ENCODE measurements at regions not wholly inside any gene's neighbourhood (a gene's known extent, or its start where the extent isn't known, plus 50 kb on each side); places are given as distances from the start of the nearest gene placed in this dataset.
A peak's percentile ranks its signal among the peaks of the same experiment; 100 is the strongest.
"Not testable (repeated sequence)": the region's sequence is repeated elsewhere in the genome, so short reads cannot be mapped to it uniquely, and the experiment has no call there.

DNA sequence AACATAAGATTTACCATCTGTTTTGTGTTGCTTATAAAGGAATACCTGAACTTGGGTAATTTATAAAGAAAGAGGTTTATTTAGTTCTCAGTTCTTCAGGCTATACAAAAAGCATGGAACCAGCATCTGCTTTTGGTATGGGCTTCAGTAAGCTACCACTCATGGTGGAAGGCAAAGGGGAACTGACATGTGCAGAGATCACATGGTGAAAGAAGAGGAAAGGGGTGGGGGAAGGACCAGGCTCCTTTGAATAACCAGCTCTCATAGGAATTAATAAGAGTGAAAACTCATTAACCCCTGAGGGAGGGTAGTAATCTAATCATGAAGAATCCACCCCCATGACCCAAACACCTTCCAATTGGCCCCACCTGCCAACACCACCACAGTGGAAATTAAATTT is 89.5 kb upstream of the TMEM170B start:
- Histone ChIP-seq H3K4me1 (ENCODE audit: low read length) (peaks cover 42% of the 10 kb centered on the region), H3K79me2 (ENCODE audit: low read length) (no peaks in the 10 kb centered on the region), H3K9me3 (ENCODE audit: low read length) (no peaks in the 10 kb centered on the region), H3K9me2 (replicated peaks; ENCODE audit: insufficient read depth, low read length) (no peaks in the 10 kb centered on the region), H3K27me3 (ENCODE audit: low read length) (no peaks in the 10 kb centered on the region), H3K9ac (ENCODE audit: low read length) (no peak overlapping the region), H3K4me2 (ENCODE audit: low read depth, low read length, poor library complexity, severe bottlenecking) (no peak overlapping the region), H3K4me3 (ENCODE audit: low read length) (no peak overlapping the region), H4K20me1 (ENCODE audit: insufficient read depth, low read depth, low read length) (no peaks in the 10 kb centered on the region), H3K36me3 (ENCODE audit: insufficient read depth, low read length) (no peaks in the 10 kb centered on the region), H3K27ac (ENCODE audit: low read length) (no peak overlapping the region), H2AFZ (ENCODE audit: low read length) (no peak overlapping the region)
- peak; percentile 59 for DNase-seq

GRCh38 chr6:11447265-11447664 is 90.3 kb upstream of the TMEM170B start:
- DNase-seq = no peak
- Histone ChIP-seq H4K20me1 (ENCODE audit: insufficient read depth, low read depth, low read length) (no peaks in the 10 kb centered on the region), H3K9me2 (replicated peaks; ENCODE audit: insufficient read depth, low read length) (no peaks in the 10 kb centered on the region), H3K4me1 (ENCODE audit: low read length) (peaks cover 37% of the 10 kb centered on the region), H3K9me3 (ENCODE audit: low read length) (no peaks in the 10 kb centered on the region), H3K79me2 (ENCODE audit: low read length) (no peaks in the 10 kb centered on the region), H3K27ac (ENCODE audit: low read length) (no peak overlapping the region), H3K4me2 (ENCODE audit: low read depth, low read length, poor library complexity, severe bottlenecking) (no peak overlapping the region), H3K27me3 (ENCODE audit: low read length) (no peaks in the 10 kb centered on the region), H3K36me3 (ENCODE audit: insufficient read depth, low read length) (no peaks in the 10 kb centered on the region), H2AFZ (ENCODE audit: low read length) (no peak overlapping the region), H3K9ac (ENCODE audit: low read length) (no peak overlapping the region), H3K4me3 (ENCODE audit: low read length) (no peak overlapping the region)

DNA sequence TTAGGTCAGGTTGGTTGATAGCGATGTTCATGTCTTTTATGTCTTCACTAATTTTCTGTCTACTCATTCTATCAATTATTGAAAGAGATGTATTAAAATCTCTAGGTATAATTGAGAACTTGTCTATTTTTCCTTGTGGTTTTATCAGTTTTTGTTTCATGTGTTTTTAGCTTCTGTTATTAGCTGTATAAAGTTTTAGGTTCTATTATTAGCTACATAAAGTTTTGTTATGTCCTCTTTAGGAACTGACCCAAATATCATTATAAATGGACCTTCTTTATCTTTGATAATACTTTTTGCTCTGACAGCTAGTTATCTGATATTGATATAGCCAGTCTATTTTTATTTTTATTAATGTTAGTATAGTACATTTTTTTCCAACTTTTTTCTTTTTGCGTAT is 92.4 kb upstream of the TMEM170B start:
- Histone ChIP-seq H3K27ac (ENCODE audit: low read length) (no peak overlapping the region), H2AFZ (ENCODE audit: low read length) (no peak overlapping the region), H4K20me1 (ENCODE audit: insufficient read depth, low read depth, low read length) (no peaks in the 10 kb centered on the region), H3K9me2 (replicated peaks; ENCODE audit: insufficient read depth, low read length) (no peaks in the 10 kb centered on the region), H3K36me3 (ENCODE audit: insufficient read depth, low read length) (no peaks in the 10 kb centered on the region), H3K9ac (ENCODE audit: low read length) (no peak overlapping the region), H3K27me3 (ENCODE audit: low read length) (no peaks in the 10 kb centered on the region), H3K9me3 (ENCODE audit: low read length) (no peaks in the 10 kb centered on the region), H3K4me2 (ENCODE audit: low read depth, low read length, poor library complexity, severe bottlenecking) (no peak overlapping the region), H3K4me3 (ENCODE audit: low read length) (no peak overlapping the region), H3K79me2 (ENCODE audit: low read length) (no peaks in the 10 kb centered on the region), H3K4me1 (ENCODE audit: low read length) (peaks cover 16% of the 10 kb centered on the region)
- no peak for DNase-seq

GRCh38 chr6:11443125-11443524 is 94.4 kb upstream of the TMEM170B start:
- not testable (repeated sequence) for H3K9me2 ChIP-seq (replicated peaks; ENCODE audit: insufficient read depth, low read length); H3K4me3 ChIP-seq (ENCODE audit: low read length); H3K36me3 ChIP-seq (ENCODE audit: insufficient read depth, low read length); H3K27me3 ChIP-seq (ENCODE audit: low read length); H3K4me1 ChIP-seq (ENCODE audit: low read length); H3K9me3 ChIP-seq (ENCODE audit: low read length); DNase-seq; H3K27ac ChIP-seq (ENCODE audit: low read length); H3K4me2 ChIP-seq (ENCODE audit: low read depth, low read length, poor library complexity, severe bottlenecking); H3K9ac ChIP-seq (ENCODE audit: low read length); H4K20me1 ChIP-seq (ENCODE audit: insufficient read depth, low read depth, low read length); H3K79me2 ChIP-seq (ENCODE audit: low read length); H2AFZ ChIP-seq (ENCODE audit: low read length)

GRCh38 chr6:11442495-11442894 is 95.1 kb upstream of the TMEM170B start:
- Histone ChIP-seq H3K9me3 (ENCODE audit: low read length) (no peaks in the 10 kb centered on the region), H4K20me1 (ENCODE audit: insufficient read depth, low read depth, low read length) (no peaks in the 10 kb centered on the region), H3K4me3 (ENCODE audit: low read length) (no peak overlapping the region), H3K4me2 (ENCODE audit: low read depth, low read length, poor library complexity, severe bottlenecking) (no peak overlapping the region), H2AFZ (ENCODE audit: low read length) (no peak overlapping the region), H3K27me3 (ENCODE audit: low read length) (no peaks in the 10 kb centered on the region), H3K4me1 (ENCODE audit: low read length) (no peaks in the 10 kb centered on the region), H3K9me2 (replicated peaks; ENCODE audit: insufficient read depth, low read length) (no peaks in the 10 kb centered on the region), H3K36me3 (ENCODE audit: insufficient read depth, low read length) (no peaks in the 10 kb centered on the region), H3K79me2 (ENCODE audit: low read length) (no peaks in the 10 kb centered on the region), H3K27ac (ENCODE audit: low read length) (no peak overlapping the region), H3K9ac (ENCODE audit: low read length) (no peak overlapping the region)
- DNase-seq = no peak

DNA sequence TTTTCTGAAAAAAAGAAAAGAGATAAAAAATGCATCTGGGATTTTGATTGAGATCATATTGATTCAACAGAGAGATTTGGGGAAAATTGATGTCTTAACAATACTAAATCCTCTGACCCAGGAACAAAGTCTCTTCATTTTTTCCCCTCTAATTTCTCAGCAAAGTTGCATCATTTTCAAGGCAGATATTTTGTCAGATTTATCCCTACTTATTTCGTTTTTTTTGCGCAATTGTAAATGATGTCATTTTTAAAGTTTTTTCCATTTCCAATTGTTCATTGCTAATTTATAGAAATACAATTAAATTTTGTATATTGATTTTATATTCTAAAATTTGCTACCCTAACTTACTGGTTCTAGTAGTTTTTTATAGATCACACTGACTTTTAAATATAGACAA is 97.7 kb upstream of the TMEM170B start:
- Histone ChIP-seq H3K36me3 (ENCODE audit: insufficient read depth, low read length) (no peaks in the 10 kb centered on the region), H3K9ac (ENCODE audit: low read length) (no peak overlapping the region), H3K9me3 (ENCODE audit: low read length) (no peaks in the 10 kb centered on the region), H4K20me1 (ENCODE audit: insufficient read depth, low read depth, low read length) (no peaks in the 10 kb centered on the region), H3K27me3 (ENCODE audit: low read length) (no peaks in the 10 kb centered on the region), H3K4me3 (ENCODE audit: low read length) (no peak overlapping the region), H3K79me2 (ENCODE audit: low read length) (no peaks in the 10 kb centered on the region), H3K4me2 (ENCODE audit: low read depth, low read length, poor library complexity, severe bottlenecking) (no peak overlapping the region), H2AFZ (ENCODE audit: low read length) (no peak overlapping the region), H3K27ac (ENCODE audit: low read length) (no peak overlapping the region), H3K4me1 (ENCODE audit: low read length) (no peaks in the 10 kb centered on the region), H3K9me2 (replicated peaks; ENCODE audit: insufficient read depth, low read length) (no peaks in the 10 kb centered on the region)
- DNase-seq = no peak

DNA sequence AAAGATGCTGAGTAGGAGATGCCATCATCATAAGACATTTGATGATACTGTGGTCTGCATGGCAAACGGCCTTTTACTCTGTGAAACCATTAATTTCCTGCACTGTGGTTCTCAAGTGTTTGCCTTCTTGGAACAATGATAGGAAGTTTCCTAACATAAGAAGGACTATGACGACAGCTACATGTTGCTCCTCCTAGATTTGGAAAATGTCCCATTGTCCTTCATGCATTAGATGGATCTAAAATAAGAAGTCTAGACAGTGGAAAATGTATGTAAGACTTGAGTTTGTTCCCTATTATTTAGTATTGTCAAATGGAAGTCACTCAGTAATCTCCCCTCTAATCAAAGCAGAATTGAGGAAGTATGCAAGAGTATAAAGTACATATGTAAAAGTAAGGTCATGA is 98.5 kb upstream of the TMEM170B start:
- H3K4me3 ChIP-seq (ENCODE audit: low read length) = no peak overlapping the region
- H3K9ac ChIP-seq (ENCODE audit: low read length) = no peak overlapping the region
- no peaks in the 10 kb centered on the region for H3K4me1 ChIP-seq (ENCODE audit: low read length)
- no peaks in the 10 kb centered on the region for H3K9me3 ChIP-seq (ENCODE audit: low read length)
- no peak for DNase-seq
- H3K27me3 ChIP-seq (ENCODE audit: low read length) = no peaks in the 10 kb centered on the region
- no peak overlapping the region for H3K4me2 ChIP-seq (ENCODE audit: low read depth, low read length, poor library complexity, severe bottlenecking)
- no peaks in the 10 kb centered on the region for H3K79me2 ChIP-seq (ENCODE audit: low read length)
- H4K20me1 ChIP-seq (ENCODE audit: insufficient read depth, low read depth, low read length) = no peaks in the 10 kb centered on the region
- H3K27ac ChIP-seq (ENCODE audit: low read length) = no peak overlapping the region
- no peaks in the 10 kb centered on the region for H3K36me3 ChIP-seq (ENCODE audit: insufficient read depth, low read length)
- no peak overlapping the region for H2AFZ ChIP-seq (ENCODE audit: low read length)
- no peaks in the 10 kb centered on the region for H3K9me2 ChIP-seq (replicated peaks; ENCODE audit: insufficient read depth, low read length)

- Histone ChIP-seq H3K4me1 (ENCODE audit: low read length) (no peaks in the 10 kb centered on the region), H3K27ac (ENCODE audit: low read length) (no peak overlapping the region), H2AFZ (ENCODE audit: low read length) (no peak overlapping the region), H3K36me3 (ENCODE audit: insufficient read depth, low read length) (no peaks in the 10 kb centered on the region), H3K79me2 (ENCODE audit: low read length) (no peaks in the 10 kb centered on the region), H3K4me2 (ENCODE audit: low read depth, low read length, poor library complexity, severe bottlenecking) (no peak overlapping the region), H3K4me3 (ENCODE audit: low read length) (no peak overlapping the region), H3K9me2 (replicated peaks; ENCODE audit: insufficient read depth, low read length) (no peaks in the 10 kb centered on the region), H4K20me1 (ENCODE audit: insufficient read depth, low read depth, low read length) (no peaks in the 10 kb centered on the region), H3K9me3 (ENCODE audit: low read length) (no peaks in the 10 kb centered on the region), H3K27me3 (ENCODE audit: low read length) (no peaks in the 10 kb centered on the region), H3K9ac (ENCODE audit: low read length) (no peak overlapping the region)
- DNase-seq = no peak
Measured at GRCh38 chr6:11437824-11438459, 99.6 kb upstream of the TMEM170B start.
